Karpas-422 (cell line): ENCODE measurements at regions not wholly inside any gene's neighbourhood (a gene's known extent, or its start where the extent isn't known, plus 50 kb on each side); places are given as distances from the start of the nearest gene placed in this dataset.

Source experiments
- DNase-seq: peaks from one replicate; pipeline ENCODE4 v3.0.0-alpha.2; 2015
- H2AFZ ChIP-seq: fragments of 200-600 bp; sonication (generic); 2 replicates; pipeline ENCODE4 v1.6.1; 2014; ENCODE audit warnings: antibody characterized with exemption, low read length, mixed read lengths
- H3K27ac ChIP-seq: fragments of 200-600 bp; sonication (generic); 2 replicates; pipeline ENCODE4 v1.5.1; 2014; ENCODE audit warnings: mild to moderate bottlenecking, low read length, moderate library complexity
- H3K27me3 ChIP-seq: fragments of 200-600 bp; sonication (generic); 2 replicates; pipeline ENCODE4 v1.6.1; 2014; ENCODE audit warnings: low read length, mixed read lengths
- H3K36me3 ChIP-seq: fragments of 200-600 bp; sonication (generic); 2 replicates; pipeline ENCODE4 v1.6.1; 2014; ENCODE audit warnings: low read length, mixed read lengths; ENCODE audit not compliant: insufficient read depth
- H3K4me1 ChIP-seq: fragments of 200-600 bp; sonication (generic); 2 replicates; pipeline ENCODE4 v1.6.1; 2014; ENCODE audit warnings: mild to moderate bottlenecking, low read length, mixed read lengths
- H3K4me2 ChIP-seq: fragments of 200-600 bp; sonication (generic); 2 replicates; pipeline ENCODE4 v1.6.1; 2014; ENCODE audit warnings: low read length, low read depth, mild to moderate bottlenecking; ENCODE audit not compliant: poor library complexity, severe bottlenecking
- H3K4me3 ChIP-seq: fragments of 200-600 bp; sonication (generic); 2 replicates; pipeline ENCODE4 v1.5.1; 2014; ENCODE audit warnings: mild to moderate bottlenecking, antibody characterized with exemption, low read length, mixed read lengths
- H3K79me2 ChIP-seq: fragments of 200-600 bp; sonication (generic); 2 replicates; pipeline ENCODE4 v1.6.1; 2014; ENCODE audit warnings: mild to moderate bottlenecking, low read length, mixed read lengths
- H3K9ac ChIP-seq: fragments of 200-600 bp; sonication (generic); 2 replicates; pipeline ENCODE4 v1.6.0; 2014; ENCODE audit warnings: low read length
- H3K9me2 ChIP-seq: fragments of 200-600 bp; sonication (generic), shearing (Covaris generic); replicated peaks from 2 replicates; pipeline ENCODE4 v1.6.0; 2014; ENCODE audit warnings: mild to moderate bottlenecking, low read length, moderate library complexity; ENCODE audit not compliant: insufficient read depth
- H3K9me3 ChIP-seq: fragments of 300-700, 200-600 bp; sonication (generic); 2 replicates; pipeline ENCODE4 v1.6.1; 2014; ENCODE audit warnings: low read length, mixed read lengths
- H4K20me1 ChIP-seq: fragments of 200-600 bp; sonication (generic); 2 replicates; pipeline ENCODE4 v1.6.1; 2014; ENCODE audit warnings: mild to moderate bottlenecking, antibody characterized with exemption, low read length, low read depth; ENCODE audit not compliant: insufficient read depth

- Histone ChIP-seq H3K4me3 (no peak overlapping the region), H3K27me3 (no peaks in the 10 kb centered on the region), H3K27ac (no peak overlapping the region), H3K9me3 (no peaks in the 10 kb centered on the region), H4K20me1 (no peaks in the 10 kb centered on the region), H3K9ac (no peak overlapping the region), H3K79me2 (no peaks in the 10 kb centered on the region), H3K4me2 (no peak overlapping the region), H2AFZ (no peak overlapping the region), H3K9me2 (no peaks in the 10 kb centered on the region; the same call in 1 of the 2 replicates), H3K4me1 (no peaks in the 10 kb centered on the region), H3K36me3 (no peaks in the 10 kb centered on the region)
- DNase-seq = no peak
These were observed 216.0 kb upstream of the ZBTB20 start for GRCh38 chr3:115363071-115363470.

- no peaks in the 10 kb centered on the region for H3K27me3 ChIP-seq
- H3K4me2 ChIP-seq = no peak overlapping the region
These were observed 221.9 kb upstream of the ZBTB20 start for GRCh38 chr3:115369021-115369420.

GRCh38 chr3:115375362-115375761 is 228.3 kb upstream of the ZBTB20 start:
- no peaks in the 10 kb centered on the region for H4K20me1 ChIP-seq
- no peaks in the 10 kb centered on the region for H3K36me3 ChIP-seq
- no peak overlapping the region for H3K9ac ChIP-seq
- H3K27me3 ChIP-seq = no peaks in the 10 kb centered on the region
- H3K9me2 ChIP-seq = no peaks in the 10 kb centered on the region; the same call in 1 of the 2 replicates
- no peak overlapping the region for H2AFZ ChIP-seq
- H3K4me2 ChIP-seq = no peak overlapping the region
- no peaks in the 10 kb centered on the region for H3K4me1 ChIP-seq
- no peak for DNase-seq
- H3K4me3 ChIP-seq = no peak overlapping the region
- no peaks in the 10 kb centered on the region for H3K9me3 ChIP-seq
- H3K79me2 ChIP-seq = no peaks in the 10 kb centered on the region
- no peak overlapping the region for H3K27ac ChIP-seq

More at GRCh38 chr3:115369021-115369420, 221.9 kb upstream of the ZBTB20 start:
- H2AFZ ChIP-seq = no peak overlapping the region
- H3K4me1 ChIP-seq = no peaks in the 10 kb centered on the region
- DNase-seq = no peak
- no peaks in the 10 kb centered on the region for H3K36me3 ChIP-seq
- H3K9me3 ChIP-seq = no peaks in the 10 kb centered on the region
- no peak overlapping the region for H3K9ac ChIP-seq
- no peaks in the 10 kb centered on the region for H4K20me1 ChIP-seq
- H3K27ac ChIP-seq = no peak overlapping the region
- no peaks in the 10 kb centered on the region for H3K79me2 ChIP-seq
- no peak overlapping the region for H3K4me3 ChIP-seq
- no peaks in the 10 kb centered on the region; the same call in 1 of the 2 replicates for H3K9me2 ChIP-seq

GRCh38 chr3:115380883-115381572 is 233.9 kb upstream of the ZBTB20 start:
- Histone ChIP-seq H3K4me3 (no peak overlapping the region), H3K79me2 (no peaks in the 10 kb centered on the region), H3K9me3 (no peaks in the 10 kb centered on the region), H3K27ac (no peak overlapping the region), H2AFZ (no peak overlapping the region), H3K9ac (no peak overlapping the region), H3K36me3 (no peaks in the 10 kb centered on the region), H3K4me2 (no peak overlapping the region), H3K27me3 (no peaks in the 10 kb centered on the region), H4K20me1 (no peaks in the 10 kb centered on the region), H3K4me1 (no peaks in the 10 kb centered on the region), H3K9me2 (no peaks in the 10 kb centered on the region)
- DNase-seq = no peak

GRCh38 chr3:115381573-115381912 is 234.5 kb upstream of the ZBTB20 start:
- Histone ChIP-seq H2AFZ (no peak overlapping the region), H3K9me3 (no peaks in the 10 kb centered on the region)

GRCh38 chr3:115381931-115382330 is 234.8 kb upstream of the ZBTB20 start:
- Histone ChIP-seq H3K9me3 (no peaks in the 10 kb centered on the region), H3K36me3 (no peaks in the 10 kb centered on the region), H3K27me3 (no peaks in the 10 kb centered on the region), H3K4me1 (no peaks in the 10 kb centered on the region), H2AFZ (no peak overlapping the region), H3K4me2 (no peak overlapping the region), H3K27ac (no peak overlapping the region), H3K4me3 (no peak overlapping the region), H3K9ac (no peak overlapping the region), H3K9me2 (no peaks in the 10 kb centered on the region), H3K79me2 (no peaks in the 10 kb centered on the region), H4K20me1 (no peaks in the 10 kb centered on the region)
- DNase-seq = no peak

More at GRCh38 chr3:115381573-115381912, 234.5 kb upstream of the ZBTB20 start:
- Histone ChIP-seq H4K20me1 (no peaks in the 10 kb centered on the region), H3K4me1 (no peaks in the 10 kb centered on the region), H3K27ac (no peak overlapping the region), H3K27me3 (no peaks in the 10 kb centered on the region), H3K9ac (no peak overlapping the region), H3K9me2 (no peaks in the 10 kb centered on the region), H3K4me3 (no peak overlapping the region), H3K79me2 (no peaks in the 10 kb centered on the region), H3K36me3 (no peaks in the 10 kb centered on the region), H3K4me2 (no peak overlapping the region)
- DNase-seq = no peak

- H3K27ac ChIP-seq = no peak overlapping the region
- H3K27me3 ChIP-seq = no peaks in the 10 kb centered on the region
- H3K79me2 ChIP-seq = no peaks in the 10 kb centered on the region
- no peak overlapping the region for H3K4me2 ChIP-seq
- no peaks in the 10 kb centered on the region for H4K20me1 ChIP-seq
- no peak overlapping the region for H3K4me3 ChIP-seq
- no peak overlapping the region for H2AFZ ChIP-seq
- H3K4me1 ChIP-seq = no peaks in the 10 kb centered on the region
- no peak overlapping the region for H3K9ac ChIP-seq
- H3K9me2 ChIP-seq = no peaks in the 10 kb centered on the region
- no peaks in the 10 kb centered on the region for H3K9me3 ChIP-seq
- no peak for DNase-seq
- H3K36me3 ChIP-seq = no peaks in the 10 kb centered on the region
These were observed 237.3 kb upstream of the ZBTB20 start for GRCh38 chr3:115384381-115384780.

GRCh38 chr3:115385774-115386730 is 237.3 kb upstream of the GAP43 start:
- Histone ChIP-seq H3K36me3 (no peaks in the 10 kb centered on the region), H4K20me1 (no peaks in the 10 kb centered on the region), H3K9me3 (no peaks in the 10 kb centered on the region)

More at GRCh38 chr3:115385774-115386730, 237.3 kb upstream of the GAP43 start:
- Histone ChIP-seq H3K4me3 (no peak overlapping the region), H3K4me1 (no peaks in the 10 kb centered on the region), H3K27ac (no peak overlapping the region), H3K9me2 (no peaks in the 10 kb centered on the region), H3K27me3 (no peaks in the 10 kb centered on the region), H3K9ac (no peak overlapping the region), H3K4me2 (no peak overlapping the region), H3K79me2 (no peaks in the 10 kb centered on the region), H2AFZ (no peak overlapping the region)
- no peak for DNase-seq
